Fibroblast of skin of back (primary cell): ENCODE measurements at regions not wholly inside any gene's neighbourhood (a gene's known extent, or its start where the extent isn't known, plus 50 kb on each side); places are given as distances from the start of the nearest gene placed in this dataset.

Experiments used
- DNase-seq: peaks from one replicate; pipeline ENCODE4 v3.0.0-alpha.2; 2013

GRCh38 chr7:45359250-45359649 is 201.7 kb downstream of the RAMP3 start:
- DNase-seq: no peak

GRCh38 chr7:45359776-45360175 is 202.2 kb downstream of the RAMP3 start:
- no peak for DNase-seq

- DNase-seq: no peak
These were observed 206.1 kb downstream of the RAMP3 start for GRCh38 chr7:45363669-45364068.

GRCh38 chr7:45365341-45365740 is 207.8 kb downstream of the RAMP3 start:
- no peak for DNase-seq

GRCh38 chr7:45366475-45366874 is 207.7 kb upstream of the ADCY1 start:
- no peak for DNase-seq

- DNase-seq: no peak
These were observed 207.1 kb upstream of the ADCY1 start for GRCh38 chr7:45367026-45367425.

GRCh38 chr7:45368129-45368807 is 205.9 kb upstream of the ADCY1 start:
- no peak for DNase-seq

DNA sequence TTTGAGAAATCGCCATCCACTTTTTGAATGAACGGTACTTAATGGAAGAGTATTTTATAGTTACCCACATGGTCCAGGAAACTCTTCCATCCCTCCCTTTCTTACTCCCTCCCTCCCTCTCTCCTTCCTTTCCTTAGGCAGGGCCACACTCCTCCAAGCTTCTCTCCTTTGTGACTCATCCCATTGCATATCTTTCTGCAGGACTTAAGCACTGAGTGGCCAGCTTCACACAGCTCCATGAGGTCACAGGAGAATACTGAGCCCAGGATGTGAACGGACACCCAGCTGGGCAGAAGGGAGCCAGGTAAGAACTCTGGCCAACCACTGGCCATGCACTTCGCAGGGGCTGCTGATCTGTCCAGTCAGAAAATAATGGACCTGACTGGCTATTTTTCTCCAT is 189.7 kb upstream of the ADCY1 start:
- DNase-seq: peak; percentile 27

GRCh38 chr7:45387837-45388236 is 186.3 kb upstream of the ADCY1 start:
- no peak for DNase-seq

DNA sequence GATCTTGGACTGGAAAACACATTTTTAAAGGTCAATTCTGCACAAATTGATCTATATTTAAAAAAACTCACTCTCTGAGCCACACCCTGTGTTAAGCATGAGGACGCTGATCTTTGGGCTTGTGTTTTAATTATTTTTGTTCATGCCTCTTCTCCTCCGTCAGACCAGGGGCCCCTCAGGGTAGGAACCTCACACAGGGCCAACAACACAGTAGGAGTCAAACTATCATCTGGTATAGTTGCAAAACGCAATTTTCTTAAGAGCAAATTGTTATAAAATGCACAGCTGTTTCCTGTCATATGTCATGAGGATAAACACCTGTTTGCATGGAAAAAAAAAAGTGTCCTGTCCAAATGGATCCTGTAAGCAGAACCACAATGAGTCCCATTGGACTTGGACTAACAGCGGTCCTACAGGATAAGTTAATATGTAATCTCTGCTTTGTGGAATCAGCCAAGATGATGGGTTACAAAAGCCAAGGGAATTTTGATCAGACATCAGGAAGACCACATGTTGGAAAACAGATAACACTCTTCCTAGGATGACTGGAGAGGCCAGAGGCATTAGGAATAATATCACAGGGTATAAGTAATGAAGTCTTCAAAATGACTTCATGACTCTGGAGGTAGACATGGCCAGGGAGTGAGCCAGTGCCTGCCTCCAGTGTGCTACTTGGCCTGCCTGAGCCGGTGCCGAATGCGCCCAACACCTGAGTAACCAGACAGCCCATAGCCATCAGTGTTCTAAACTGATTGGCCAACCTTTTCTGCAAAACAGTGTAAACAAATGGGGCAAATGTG is 184.9 kb upstream of the ADCY1 start:
- no peak for DNase-seq

DNA sequence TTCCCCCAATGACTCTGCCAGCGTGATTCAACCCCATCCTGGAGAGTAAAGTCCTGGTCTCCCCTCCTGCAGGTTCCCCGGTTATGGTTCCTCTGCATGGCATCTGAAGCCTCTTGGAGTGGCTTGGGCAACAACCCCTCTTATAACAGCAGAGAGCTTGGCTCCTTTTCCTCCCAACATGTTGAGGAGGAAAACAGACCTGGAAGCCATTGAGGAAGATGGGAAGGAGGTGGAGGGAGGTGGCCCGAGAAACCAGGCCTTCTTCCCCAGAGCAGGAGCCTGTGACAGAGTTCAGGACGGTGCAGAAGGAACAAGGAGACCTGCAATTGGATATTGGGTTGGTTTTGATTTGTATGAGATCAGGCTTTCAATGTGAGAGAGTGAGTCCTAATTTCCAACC is 184.0 kb upstream of the ADCY1 start:
- DNase-seq: no peak

DNA sequence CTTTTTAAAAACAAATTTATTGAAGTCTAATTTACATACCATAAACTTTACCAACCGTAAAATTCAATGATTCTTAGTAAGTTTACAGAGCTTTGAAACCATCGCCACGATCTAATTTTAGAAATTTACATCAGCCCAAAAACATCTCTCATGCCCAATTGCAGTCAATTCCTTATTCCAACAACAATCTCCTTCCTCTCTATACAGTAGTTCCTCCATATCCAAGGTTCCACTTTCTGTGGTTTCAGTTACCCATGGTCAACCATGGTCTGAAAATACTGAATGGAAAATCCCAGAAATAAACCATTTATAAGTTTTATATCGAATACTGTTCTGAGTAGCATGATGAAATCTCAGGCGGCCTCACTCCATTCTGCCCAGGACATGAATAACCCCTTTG is 183.4 kb upstream of the ADCY1 start:
- DNase-seq: no peak

DNA sequence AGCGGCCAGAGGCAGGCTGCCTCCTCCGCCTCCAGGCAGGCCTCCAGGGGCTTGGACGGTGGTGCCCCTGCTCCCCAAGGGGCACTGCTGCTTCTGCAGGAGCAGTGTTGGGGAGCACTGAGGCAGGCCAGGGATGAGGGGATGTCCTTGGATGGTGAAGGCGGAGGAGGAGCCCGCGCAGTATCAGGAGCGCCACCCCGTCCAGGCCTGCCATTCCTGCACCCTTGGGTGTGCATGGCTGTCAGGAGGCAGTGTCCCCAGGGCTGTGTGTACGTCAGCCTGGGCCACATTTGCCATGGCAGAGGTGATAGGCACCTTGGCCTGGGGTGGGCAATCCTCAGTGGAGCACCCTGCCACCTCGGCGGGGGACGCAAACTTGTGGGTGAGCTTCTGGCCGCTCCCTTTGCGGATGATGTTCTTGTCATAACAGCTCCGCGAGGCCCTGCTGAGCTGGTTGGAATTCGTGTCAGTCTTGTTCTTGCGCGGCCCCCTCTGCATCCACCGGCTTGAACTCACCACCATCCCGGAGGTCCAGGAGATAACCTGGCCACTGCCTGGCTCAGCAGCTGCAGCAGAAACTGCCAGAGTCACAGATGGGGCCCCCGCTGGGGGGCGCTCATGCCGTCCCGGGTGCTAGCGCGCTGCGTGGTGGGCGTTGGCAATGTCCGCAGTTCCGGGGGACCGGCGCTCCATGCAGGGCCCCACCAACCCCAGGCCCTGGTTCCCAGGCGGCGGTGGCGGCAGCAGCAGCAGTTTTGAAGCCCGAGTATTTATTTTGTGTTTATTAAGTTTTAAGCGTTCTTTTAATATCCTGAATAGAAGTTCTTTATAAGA is 182.3 kb upstream of the ADCY1 start:
- no peak for DNase-seq

DNA sequence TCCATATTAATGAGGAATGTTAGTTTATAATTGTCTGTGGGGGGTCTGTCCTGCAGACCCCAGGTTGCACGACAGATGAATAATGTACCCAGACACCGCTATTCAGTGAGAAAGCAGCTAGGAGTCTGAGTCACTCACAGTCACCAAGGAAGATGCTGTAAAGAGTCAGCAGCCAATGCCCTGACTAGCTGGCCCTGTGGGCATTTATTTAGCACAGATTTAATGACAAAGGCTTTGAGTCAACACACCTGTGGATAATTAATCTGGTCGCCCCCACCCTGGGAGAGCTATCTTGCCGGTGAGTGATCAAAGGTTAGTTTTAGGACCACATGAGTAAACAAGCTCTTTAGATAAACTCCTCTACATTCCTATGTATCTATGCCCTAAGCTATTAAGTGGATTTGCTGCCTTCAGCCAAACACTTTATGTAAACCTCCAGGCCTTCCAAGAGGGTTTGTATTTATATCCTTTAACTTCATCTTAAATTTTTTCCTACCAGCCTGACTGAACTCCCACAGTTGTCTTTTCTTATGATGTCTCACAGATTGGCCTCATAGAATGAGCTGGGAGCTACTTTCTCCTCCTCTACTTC is 180.0 kb upstream of the ADCY1 start:
- DNase-seq: no peak

DNA sequence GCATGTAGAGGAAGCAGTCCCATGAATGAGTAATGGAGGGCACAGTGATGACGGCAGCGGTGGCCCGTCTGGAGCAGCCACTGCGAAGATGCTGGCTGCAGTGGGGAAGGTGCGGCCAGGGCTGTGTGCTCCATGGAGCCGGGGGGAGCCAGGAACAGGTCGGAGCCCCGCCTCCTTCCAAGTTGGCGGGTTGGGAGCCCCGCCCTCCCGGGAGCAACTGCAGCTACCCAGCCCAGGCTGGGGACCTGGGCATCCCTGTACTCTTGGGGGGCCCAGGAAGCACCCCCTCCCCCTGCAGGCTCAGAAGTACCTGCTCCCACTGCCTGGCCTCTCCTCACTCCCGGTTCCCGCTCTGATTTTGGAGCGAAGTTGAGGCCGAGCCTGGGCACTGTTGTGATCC is 175.1 kb upstream of the ADCY1 start:
- no peak for DNase-seq

GRCh38 chr7:45400680-45401079 is 173.5 kb upstream of the ADCY1 start:
- no peak for DNase-seq

GRCh38 chr7:45401155-45401554 is 173.0 kb upstream of the ADCY1 start:
- DNase-seq: no peak

- DNase-seq: no peak
These were observed 172.3 kb upstream of the ADCY1 start for GRCh38 chr7:45401851-45402250.

- peak; percentile 43 for DNase-seq
These were observed 171.5 kb upstream of the ADCY1 start for GRCh38 chr7:45402480-45403218.

DNA sequence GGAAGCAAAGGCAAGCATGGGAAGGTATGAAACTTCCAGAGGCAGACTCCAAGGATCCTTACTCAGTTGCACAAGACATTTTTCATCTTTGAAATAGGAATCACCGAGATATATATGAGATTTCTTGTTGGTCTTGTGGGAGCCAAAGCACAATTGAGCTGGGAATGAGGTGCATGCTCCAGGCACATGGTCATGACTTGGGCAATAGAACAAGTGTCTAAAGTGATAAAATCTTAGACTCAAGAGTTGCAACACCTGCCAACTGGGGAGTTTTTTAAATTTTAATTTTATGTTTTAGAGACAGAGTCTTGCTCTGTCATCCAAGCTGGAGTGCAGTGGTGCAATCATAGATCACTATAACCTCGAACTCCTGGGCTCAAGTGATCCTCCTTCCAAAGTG is 169.5 kb upstream of the ADCY1 start:
- DNase-seq: no peak

DNA sequence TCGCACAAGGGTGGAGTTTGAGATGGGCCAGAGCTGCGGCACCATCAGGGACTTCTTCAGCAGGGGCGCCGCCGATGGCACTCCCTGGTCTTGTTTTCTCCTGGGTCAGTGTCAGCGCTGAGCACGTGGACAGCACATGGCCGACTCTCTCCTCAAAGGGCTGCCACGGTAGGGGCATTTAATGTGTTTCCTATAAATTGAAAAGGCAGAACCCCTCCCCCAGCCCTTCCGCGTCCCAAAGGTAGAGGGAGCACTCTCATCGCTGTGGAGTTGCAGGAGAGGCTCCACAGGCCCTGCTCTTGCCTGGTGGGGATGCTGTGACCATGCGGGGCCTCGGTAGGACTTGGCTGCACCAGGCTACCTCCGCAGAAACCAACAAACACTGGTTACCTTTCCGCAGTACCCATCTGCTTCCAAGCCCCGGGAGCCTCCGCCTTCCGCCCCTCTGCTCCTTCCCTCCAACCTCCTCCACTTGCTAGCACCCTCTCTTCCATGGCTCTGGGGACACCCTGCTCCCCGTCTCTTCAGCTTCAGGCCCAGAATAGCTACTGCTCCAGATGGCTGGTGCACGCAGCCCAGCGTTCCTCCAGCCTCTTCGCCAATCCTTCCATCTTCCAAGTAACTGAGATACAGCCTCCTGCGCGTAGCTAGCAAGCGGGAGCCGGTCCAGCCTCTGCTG is 166.3 kb upstream of the ADCY1 start:
- no peak for DNase-seq

DNA sequence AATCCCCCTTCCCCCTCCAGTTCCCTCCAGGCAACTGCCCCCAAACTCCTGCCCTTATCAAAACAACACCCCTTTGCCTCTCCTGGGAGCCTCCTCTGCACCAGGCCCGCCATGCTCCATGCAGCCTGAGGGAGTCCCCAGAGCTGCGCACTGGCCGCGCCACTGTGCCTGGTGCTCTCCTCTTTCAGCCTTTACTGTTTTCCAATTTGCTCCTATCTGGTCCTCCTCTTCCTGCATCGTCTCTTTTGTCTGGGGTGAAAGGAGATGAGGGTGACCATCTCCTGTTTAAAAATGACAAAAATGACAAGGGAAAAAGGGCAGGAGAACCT is 165.8 kb upstream of the ADCY1 start:
- no peak for DNase-seq
